Fibroblast of the aortic adventitia (primary cell): ENCODE measurements at regions not wholly inside any gene's neighbourhood (a gene's known extent, or its start where the extent isn't known, plus 50 kb on each side); places are given as distances from the start of the nearest gene placed in this dataset.

Source experiments
- DNase-seq: peaks from one replicate; pipeline ENCODE4 v3.0.0-alpha.2; 2010; ENCODE audit warnings: low read depth
- H3K4me3 ChIP-seq: 2 replicates; pipeline ENCODE4 v1.5.1; 2011; ENCODE audit warnings: low read depth, mild to moderate bottlenecking, control low read depth, low read length, moderate library complexity
- TF ChIP-seq, protein P1 (sequence below): IDR thresholded peaks from 2 replicates; pipeline ENCODE4 v1.5.1; 2011; ENCODE audit warnings: mild to moderate bottlenecking, low read length, control low read depth, inconsistent platforms; ENCODE audit not compliant: insufficient read depth

GRCh38 chr2:120968307-120969015 lies 232.8 kb downstream of the GLI2 start:
- TF ChIP-seq, protein P1, sequence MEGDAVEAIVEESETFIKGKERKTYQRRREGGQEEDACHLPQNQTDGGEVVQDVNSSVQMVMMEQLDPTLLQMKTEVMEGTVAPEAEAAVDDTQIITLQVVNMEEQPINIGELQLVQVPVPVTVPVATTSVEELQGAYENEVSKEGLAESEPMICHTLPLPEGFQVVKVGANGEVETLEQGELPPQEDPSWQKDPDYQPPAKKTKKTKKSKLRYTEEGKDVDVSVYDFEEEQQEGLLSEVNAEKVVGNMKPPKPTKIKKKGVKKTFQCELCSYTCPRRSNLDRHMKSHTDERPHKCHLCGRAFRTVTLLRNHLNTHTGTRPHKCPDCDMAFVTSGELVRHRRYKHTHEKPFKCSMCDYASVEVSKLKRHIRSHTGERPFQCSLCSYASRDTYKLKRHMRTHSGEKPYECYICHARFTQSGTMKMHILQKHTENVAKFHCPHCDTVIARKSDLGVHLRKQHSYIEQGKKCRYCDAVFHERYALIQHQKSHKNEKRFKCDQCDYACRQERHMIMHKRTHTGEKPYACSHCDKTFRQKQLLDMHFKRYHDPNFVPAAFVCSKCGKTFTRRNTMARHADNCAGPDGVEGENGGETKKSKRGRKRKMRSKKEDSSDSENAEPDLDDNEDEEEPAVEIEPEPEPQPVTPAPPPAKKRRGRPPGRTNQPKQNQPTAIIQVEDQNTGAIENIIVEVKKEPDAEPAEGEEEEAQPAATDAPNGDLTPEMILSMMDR, result no peak
- H3K4me3 ChIP-seq, result no peak overlapping the region
- no peak for DNase-seq

DNA sequence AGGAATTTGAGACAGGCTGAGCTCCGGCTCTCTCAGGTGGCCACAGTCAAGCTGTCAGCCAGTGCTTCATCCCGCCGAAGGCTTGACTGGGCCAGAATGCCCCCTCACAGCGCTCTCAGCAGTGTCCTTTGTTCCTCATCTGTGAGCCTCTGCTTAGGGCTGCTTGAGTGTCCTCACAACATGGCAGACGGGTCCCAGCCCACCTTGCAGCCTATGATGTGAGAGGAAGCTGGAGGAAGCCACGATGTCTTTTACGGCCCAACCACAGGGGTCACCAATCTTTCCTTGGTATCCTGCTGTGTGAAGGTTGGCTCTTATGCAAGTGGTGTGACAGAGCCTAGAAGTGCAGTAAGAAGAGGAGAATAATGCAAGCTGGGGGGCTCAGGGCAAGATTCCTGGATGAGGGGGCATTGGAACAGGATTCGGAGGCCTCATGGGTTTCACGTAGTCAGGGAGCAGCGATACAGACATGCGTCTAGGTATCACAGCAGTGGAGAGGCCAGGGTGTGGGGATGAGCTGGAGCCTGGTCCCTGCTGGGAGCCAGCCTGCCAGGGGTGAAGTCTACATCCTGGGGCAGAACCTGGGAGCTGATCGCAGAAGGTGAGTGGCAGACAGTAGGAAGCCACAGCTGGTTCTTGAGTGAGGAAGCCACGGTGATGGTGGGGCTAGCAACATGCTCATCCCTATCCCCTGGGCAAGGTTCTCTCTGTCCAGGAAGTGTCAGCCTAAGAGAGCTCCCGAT lies 234.1 kb downstream of the GLI2 start:
- H3K4me3 ChIP-seq, result no peak overlapping the region
- TF ChIP-seq, protein P1, result no peak
- no peak for DNase-seq

- no peak overlapping the region for H3K4me3 ChIP-seq
- TF ChIP-seq, protein P1, result no peak
- DNase-seq, result no peak
Observed at GRCh38 chr2:120971866-120972265, 236.2 kb downstream of the GLI2 start.

DNA sequence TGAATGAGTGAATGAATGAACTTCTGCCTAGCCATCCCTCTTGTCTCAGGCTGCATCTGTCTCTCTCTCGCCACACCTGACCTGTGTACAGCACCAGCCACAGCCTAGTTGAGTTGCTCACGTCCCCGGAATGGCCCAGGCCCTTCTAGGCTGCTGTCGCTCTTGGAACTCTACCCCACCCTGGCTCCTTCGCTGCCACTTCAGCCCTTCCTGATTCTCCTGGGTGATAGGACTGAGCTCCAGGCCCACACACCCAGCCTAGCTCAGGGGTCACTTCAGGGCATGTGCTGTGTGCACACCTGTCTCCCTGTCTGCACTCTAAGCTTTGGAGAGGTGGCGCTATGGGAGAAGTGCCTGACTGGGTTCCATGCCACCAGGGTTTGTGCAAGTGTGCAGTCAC lies 236.6 kb downstream of the GLI2 start:
- TF ChIP-seq, protein P1, result no peak
- no peak for DNase-seq
- no peak overlapping the region for H3K4me3 ChIP-seq

- TF ChIP-seq, protein P1, result no peak
- H3K4me3 ChIP-seq, result no peak overlapping the region
- DNase-seq, result no peak
Observed at GRCh38 chr2:120973196-120973595, 237.5 kb downstream of the GLI2 start.

DNA sequence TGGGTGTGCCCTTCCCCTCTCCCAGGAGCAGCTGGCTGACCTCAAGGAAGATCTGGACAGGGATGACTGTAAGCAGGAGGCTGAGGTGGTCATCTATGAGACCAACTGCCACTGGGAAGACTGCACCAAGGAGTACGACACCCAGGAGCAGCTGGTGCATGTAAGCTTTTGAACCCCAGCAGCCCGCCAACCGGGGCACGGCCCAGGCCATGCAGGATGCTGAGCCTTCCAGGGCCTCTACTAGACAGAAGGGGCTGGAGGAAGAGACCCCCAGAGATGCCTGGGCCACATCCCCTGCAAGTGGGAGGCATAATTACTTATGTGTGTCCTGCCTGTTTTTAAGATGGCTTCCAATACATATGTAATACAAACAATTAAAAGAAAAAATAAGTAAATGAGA lies 239.3 kb downstream of the GLI2 start:
- TF ChIP-seq, protein P1, result no peak
- no peak for DNase-seq
- H3K4me3 ChIP-seq, result no peak overlapping the region
